ENCODE measurements at regions not wholly inside any gene's neighbourhood (a gene's known extent, or its start where the extent isn't known, plus 50 kb on each side); places are given as distances from the start of the nearest gene placed in this dataset.

- TF ChIP-seq EZH2 (IDR thresholded peaks at IDR 0.05; ENCODE audit: low read length, missing control alignments) (no peak), CTCF (conservative IDR thresholded peaks at IDR 0.05 in 1 of 2, IDR thresholded peaks at IDR 0.05 in 1 of 2; ENCODE audit: low read depth in 1 of 2, low read length in 2 of 2) (no peak)
- Histone ChIP-seq H3K4me2 (ENCODE audit: extremely low read depth, insufficient read depth, low read length) (no peak overlapping the region), H3K4me3 (replicated peaks in 1 of 4; ENCODE audit: control extremely low read depth in 1 of 4, insufficient read depth in 1 of 4, low read depth in 3 of 4, low read length in 4 of 4) (no peak overlapping the region), H3K79me2 (ENCODE audit: control insufficient read depth, insufficient read depth, low read length) (no peaks in the 10 kb centered on the region), H3K4me1 (ENCODE audit: control insufficient read depth, extremely low read depth, insufficient read depth, low read length) (no peaks in the 10 kb centered on the region), H3K36me3 (ENCODE audit: control insufficient read depth, insufficient read depth, low read length) (no peaks in the 10 kb centered on the region), H3K9me3 (ENCODE audit: control insufficient read depth, insufficient read depth, low read depth, low read length) (peaks cover 7% of the 10 kb centered on the region), H4K20me1 (ENCODE audit: control insufficient read depth, extremely low read depth, insufficient read depth, low read length) (no peaks in the 10 kb centered on the region), H3K27ac (ENCODE audit: insufficient read depth, low read length) (no peak overlapping the region), H3K9ac (ENCODE audit: insufficient read depth, low read length) (no peak overlapping the region), H3K27me3 (ENCODE audit: control insufficient read depth, insufficient read depth, low read length) (no peaks in the 10 kb centered on the region), H2AFZ (ENCODE audit: low read length) (no peak overlapping the region)
- DNase-seq (ENCODE audit: low read depth in 2 of 2): no peak
Measured at GRCh38 chr2:2851806-2852777, 521.0 kb upstream of the MYT1L start.

GRCh38 chr2:2851316-2851715, 520.2 kb upstream of the MYT1L start:
- Histone ChIP-seq H3K9me3 (ENCODE audit: control insufficient read depth, insufficient read depth, low read depth, low read length) (peaks cover 7% of the 10 kb centered on the region), H3K27me3 (ENCODE audit: control insufficient read depth, insufficient read depth, low read length) (no peaks in the 10 kb centered on the region)

More at GRCh38 chr2:2851316-2851715, 520.2 kb upstream of the MYT1L start:
- Histone ChIP-seq H3K4me2 (ENCODE audit: extremely low read depth, insufficient read depth, low read length) (no peak overlapping the region), H4K20me1 (ENCODE audit: control insufficient read depth, extremely low read depth, insufficient read depth, low read length) (no peaks in the 10 kb centered on the region), H3K36me3 (ENCODE audit: control insufficient read depth, insufficient read depth, low read length) (no peaks in the 10 kb centered on the region), H2AFZ (ENCODE audit: low read length) (no peak overlapping the region), H3K27ac (ENCODE audit: insufficient read depth, low read length) (no peak overlapping the region), H3K9ac (ENCODE audit: insufficient read depth, low read length) (no peak overlapping the region), H3K4me1 (ENCODE audit: control insufficient read depth, extremely low read depth, insufficient read depth, low read length) (no peaks in the 10 kb centered on the region), H3K4me3 (replicated peaks in 1 of 4; ENCODE audit: control extremely low read depth in 1 of 4, insufficient read depth in 1 of 4, low read depth in 3 of 4, low read length in 4 of 4) (no peak overlapping the region), H3K79me2 (ENCODE audit: control insufficient read depth, insufficient read depth, low read length) (no peaks in the 10 kb centered on the region)
- no peak for DNase-seq (ENCODE audit: low read depth in 2 of 2)
- TF ChIP-seq EZH2 (IDR thresholded peaks at IDR 0.05; ENCODE audit: low read length, missing control alignments) (no peak), CTCF (conservative IDR thresholded peaks at IDR 0.05 in 1 of 2, IDR thresholded peaks at IDR 0.05 in 1 of 2; ENCODE audit: low read depth in 1 of 2, low read length in 2 of 2) (no peak)

Measured in fibroblast of lung (primary cell).